Omental fat pad (tissue), 3 donors: ENCODE measurements at regions not wholly inside any gene's neighbourhood (a gene's known extent, or its start where the extent isn't known, plus 50 kb on each side); places are given as distances from the start of the nearest gene placed in this dataset.

ENCODE experiments used
- ATAC-seq: fragments of 150-250 bp; one replicate; pipeline ENCODE4 v1.9.1; 2016; ENCODE audit warnings: mild to moderate bottlenecking, moderate library complexity; ENCODE audit not compliant: low FRiP score
- DNase-seq: peaks from one replicate; pipeline ENCODE4 v3.0.0-alpha.2; 2019; ENCODE audit warnings: low spot score
- CTCF ChIP-seq, 3 donors: fragments of 450-650 bp; IDR thresholded peaks; one replicate each; pipeline ENCODE4 v1.5.1; 2016 to 2017; ENCODE audit warnings: antibody characterized with exemption in 3 of 3, mild to moderate bottlenecking in 3 of 3, moderate library complexity in 2 of 3

- ATAC-seq (no peak), DNase-seq (no peak)
- TF ChIP-seq CTCF (IDR thresholded peaks at IDR 0.05) = no peak
Observed at GRCh38 chr15:95912280-95912625, 418.2 kb upstream of the NR2F2 start.

- DNase-seq = no peak
- no peak for ATAC-seq
- no peak for TF ChIP-seq CTCF (IDR thresholded peaks at IDR 0.05)
Observed at GRCh38 chr15:95912728-95913127, 417.8 kb upstream of the NR2F2 start.

GRCh38 chr15:95916568-95916967 lies 413.9 kb upstream of the NR2F2 start:
- no peak for DNase-seq
- no peak for TF ChIP-seq CTCF (IDR thresholded peaks at IDR 0.05)
- no peak for ATAC-seq

GRCh38 chr15:95918525-95918924 lies 412.0 kb upstream of the NR2F2 start:
- no peak for TF ChIP-seq CTCF (IDR thresholded peaks at IDR 0.05)

GRCh38 chr15:95919460-95919859 lies 411.0 kb upstream of the NR2F2 start:
- DNase-seq = no peak
- no peak for TF ChIP-seq CTCF (IDR thresholded peaks at IDR 0.05)
- no peak for ATAC-seq

More at GRCh38 chr15:95918525-95918924, 412.0 kb upstream of the NR2F2 start:
- DNase-seq (no peak), ATAC-seq (no peak)

GRCh38 chr15:95921404-95921803 lies 409.1 kb upstream of the NR2F2 start:
- no peak for TF ChIP-seq CTCF (IDR thresholded peaks at IDR 0.05)
- ATAC-seq (no peak), DNase-seq (no peak)

GRCh38 chr15:95922431-95922830 lies 408.1 kb upstream of the NR2F2 start:
- DNase-seq = no peak
- no peak for TF ChIP-seq CTCF (IDR thresholded peaks at IDR 0.05)
- ATAC-seq = no peak
